Hepatocyte (in vitro differentiated cells): ENCODE measurements at regions not wholly inside any gene's neighbourhood (a gene's known extent, or its start where the extent isn't known, plus 50 kb on each side); places are given as distances from the start of the nearest gene placed in this dataset.

Experiments
- CTCF ChIP-seq: fragments of 200-600 bp; sonication (generic); IDR thresholded peaks from 2 replicates; pipeline ENCODE4 v1.5.1; 2016; ENCODE audit warnings: antibody characterized with exemption, mild to moderate bottlenecking; ENCODE audit not compliant: poor library complexity
- EZH2 ChIP-seq: fragments of 200-600 bp; sonication (generic); IDR thresholded peaks from 2 replicates; pipeline ENCODE4 v1.6.1; 2016; ENCODE audit warnings: antibody characterized with exemption, mild to moderate bottlenecking, borderline replicate concordance
- EZH2phosphoT487 ChIP-seq: fragments of 200-600 bp; sonication (generic); IDR thresholded peaks from one replicate; pipeline ENCODE4 v1.6.1; 2018; ENCODE audit warnings: antibody characterized with exemption, mild to moderate bottlenecking, low read depth, moderate library complexity; ENCODE audit not compliant: unreplicated experiment, severe bottlenecking

- TF ChIP-seq CTCF (no peak), EZH2 (no peak), EZH2phosphoT487 (no peak)
Measured at GRCh38 chr4:125400756-125401155, 86.0 kb downstream of the FAT4 start.
